HG03045 (cell line): ENCODE measurements at regions not wholly inside any gene's neighbourhood (a gene's known extent, or its start where the extent isn't known, plus 50 kb on each side); places are given as distances from the start of the nearest gene placed in this dataset.

ENCODE experiments used
- ATAC-seq: cut with Tn5 transposase; IDR thresholded peaks from one replicate; pipeline ENCODE4 v1.9.1; 2021; ENCODE audit warnings: mild to moderate bottlenecking, moderate library complexity; ENCODE audit not compliant: unreplicated experiment

DNA sequence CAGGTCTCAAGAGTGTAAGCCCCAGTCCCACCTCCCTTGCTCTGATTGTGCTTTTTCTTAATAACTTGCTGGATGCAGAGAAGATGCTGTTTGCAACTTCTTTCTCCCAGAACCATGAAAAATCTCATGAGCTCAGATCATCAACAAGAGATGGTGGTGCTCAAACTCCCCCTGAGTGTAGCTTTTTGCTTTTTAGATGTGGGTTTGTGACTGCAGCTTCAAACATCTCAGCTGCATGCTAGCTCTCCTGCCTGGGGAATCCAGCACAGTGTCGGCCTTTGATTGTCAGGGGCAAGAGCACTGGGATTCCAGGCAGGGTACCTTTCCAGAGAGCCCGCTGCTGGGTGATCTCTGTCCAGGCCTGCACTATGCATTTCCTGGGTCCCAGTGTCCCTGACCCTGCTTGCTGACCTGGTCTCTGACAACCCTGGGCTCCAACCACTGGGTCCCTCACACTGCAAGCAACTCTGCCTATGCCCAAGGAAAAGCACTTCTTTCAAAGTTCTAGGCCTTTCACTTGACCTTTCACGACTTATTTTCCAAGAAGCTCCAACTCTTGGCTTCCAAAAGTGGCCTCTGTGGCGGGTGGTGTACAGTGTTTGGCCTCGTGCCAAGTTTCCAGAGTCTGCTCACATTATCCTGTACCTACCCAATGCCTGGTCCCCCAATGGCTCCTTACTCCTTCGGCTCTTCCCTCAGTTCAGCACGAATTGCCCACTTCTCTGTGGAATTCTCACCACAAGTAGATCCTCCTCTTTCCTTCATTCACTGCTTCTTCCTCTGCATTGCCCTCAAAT, 69.7 kb upstream of the LY86 start:
- no peak for ATAC-seq

GRCh38 chr6:6521961-6522482, 66.5 kb upstream of the LY86 start:
- ATAC-seq = no peak

DNA sequence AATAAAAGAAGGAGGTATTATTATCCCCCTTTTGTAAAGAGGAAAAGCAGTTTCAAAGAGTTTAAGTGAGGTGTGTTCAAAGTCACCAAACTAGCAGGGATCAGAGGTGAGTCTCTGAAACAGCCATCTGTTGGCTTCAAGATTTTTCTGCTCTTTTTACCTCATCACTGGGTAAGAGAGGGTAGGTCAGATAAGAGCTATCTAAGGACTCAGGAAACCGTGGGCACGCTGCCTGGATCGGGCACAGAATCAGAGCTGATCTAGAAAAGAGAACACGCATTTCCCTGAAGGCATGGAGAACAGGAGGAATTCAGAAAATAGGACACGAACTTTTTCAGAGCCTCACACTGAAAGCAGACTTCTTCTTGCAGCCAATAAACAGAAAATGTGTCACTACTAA, 65.8 kb upstream of the LY86 start:
- ATAC-seq = no peak

GRCh38 chr6:6524951-6525350, 63.6 kb upstream of the LY86 start:
- ATAC-seq = no peak

GRCh38 chr6:6525933-6526332, 62.6 kb upstream of the LY86 start:
- no peak for ATAC-seq

- ATAC-seq = no peak
Observed at GRCh38 chr6:6529275-6529674, 59.2 kb upstream of the LY86 start.

DNA sequence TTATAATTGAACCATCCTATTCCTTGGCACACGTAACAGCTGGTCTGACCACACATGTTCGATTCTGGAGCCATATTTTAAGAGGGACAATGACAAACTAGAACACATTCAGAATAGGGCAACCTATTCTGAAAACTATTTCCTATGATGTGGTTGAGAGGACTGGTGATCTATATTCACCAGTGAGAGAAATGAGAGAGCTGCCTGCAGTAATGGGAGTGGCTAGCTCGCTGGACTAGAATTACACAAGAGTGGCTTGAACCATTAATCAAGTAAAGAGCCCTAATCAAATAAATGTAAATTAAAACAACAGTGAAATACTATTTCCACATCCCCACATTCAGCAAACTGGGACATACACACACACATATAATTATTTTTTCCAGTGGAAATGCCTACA, 55.3 kb upstream of the LY86 start:
- no peak for ATAC-seq

DNA sequence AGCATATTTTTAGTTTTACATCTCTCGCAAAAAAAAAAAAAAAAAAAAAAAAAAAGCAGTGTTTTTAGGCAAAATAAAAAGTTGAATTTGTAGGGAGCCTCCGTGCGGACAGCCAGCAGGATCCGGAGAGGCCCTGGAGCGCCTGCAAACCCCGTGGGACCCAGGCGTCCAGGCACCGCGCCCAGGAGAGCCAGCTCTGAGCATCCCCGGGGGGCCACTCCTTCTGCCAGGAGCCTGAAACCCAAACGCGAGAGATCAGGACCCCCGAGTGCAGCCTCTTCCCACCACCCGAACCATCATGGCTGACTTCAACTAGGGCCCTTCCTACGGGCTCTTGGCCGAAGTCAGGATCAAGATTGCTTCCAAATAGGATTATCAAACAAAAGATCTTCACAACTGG, 54.1 kb upstream of the LY86 start:
- ATAC-seq = no peak

GRCh38 chr6:6537488-6538260, 50.8 kb upstream of the LY86 start:
- no peak for ATAC-seq

- no peak for ATAC-seq
Observed at GRCh38 chr6:6538261-6538660, 50.3 kb upstream of the LY86 start.
